Left ventricle myocardium inferior (tissue), 1 donor: ENCODE measurements at regions not wholly inside any gene's neighbourhood (a gene's known extent, or its start where the extent isn't known, plus 50 kb on each side); places are given as distances from the start of the nearest gene placed in this dataset.

ENCODE experiments used
- DNase-seq: peaks from one replicate; pipeline ENCODE4 v3.0.0-alpha.2; 2020
- H3K27ac ChIP-seq: fragments of 200-600 bp; replicated peaks from 2 replicates; pipeline ENCODE4 v1.8.0; 2021
- H3K27me3 ChIP-seq: fragments of 200-600 bp; 2 replicates; pipeline ENCODE4 v1.8.0; 2021; ENCODE audit warnings: low read depth
- H3K36me3 ChIP-seq: fragments of 200-600 bp; 2 replicates; pipeline ENCODE4 v1.8.0; 2021
- H3K4me1 ChIP-seq: fragments of 200-600 bp; 2 replicates; pipeline ENCODE4 v1.8.0; 2021
- H3K4me3 ChIP-seq: fragments of 200-600 bp; 2 replicates; pipeline ENCODE4 v1.8.0; 2021; ENCODE audit warnings: mild to moderate bottlenecking, moderate library complexity
- H3K9me3 ChIP-seq: fragments of 200-600 bp; replicated peaks from 2 replicates; pipeline ENCODE4 v1.8.0; 2021
- CTCF ChIP-seq: fragments of 200-600 bp; IDR thresholded peaks from 2 replicates; pipeline ENCODE4 v1.8.0; 2021; ENCODE audit warnings: antibody characterized with exemption, mild to moderate bottlenecking, borderline replicate concordance
- intact Hi-C: fragments of 100-400 bp; cut with micrococcal nuclease; formaldehyde crosslinking; loops from one replicate; pipeline ENCODE4 v1.11.0; 2022
- donor health status: DM: no; HTN: yes; CAD: no; lungs with severe emphysema.

- intact Hi-C loops, result no loop called here
- Histone ChIP-seq H3K27ac (no peak overlapping the region), H3K9me3 (no peaks in the 10 kb centered on the region), H3K4me1 (no peaks in the 10 kb centered on the region), H3K36me3 (no peaks in the 10 kb centered on the region), H3K4me3 (no peak overlapping the region), H3K27me3 (peaks cover 40% of the 10 kb centered on the region)
- no peak for DNase-seq
- TF ChIP-seq CTCF, result no peak
These were observed 960.3 kb downstream of the VRK1 start for GRCh38 chr14:97757491-97757890.

GRCh38 chr14:97760050-97760449 lies 962.9 kb downstream of the VRK1 start:
- TF ChIP-seq CTCF, result no peak
- H3K27me3 ChIP-seq, result peaks cover 36% of the 10 kb centered on the region
- H3K27ac ChIP-seq, result no peak overlapping the region
- no peaks in the 10 kb centered on the region for H3K36me3 ChIP-seq
- DNase-seq, result no peak
- no peaks in the 10 kb centered on the region for H3K4me1 ChIP-seq
- no peak overlapping the region for H3K4me3 ChIP-seq
- H3K9me3 ChIP-seq, result no peaks in the 10 kb centered on the region
- intact Hi-C loops, result no loop called here

- Histone ChIP-seq H3K9me3 (no peaks in the 10 kb centered on the region), H3K27ac (no peak overlapping the region), H3K4me1 (no peaks in the 10 kb centered on the region), H3K27me3 (peaks cover 24% of the 10 kb centered on the region), H3K4me3 (no peak overlapping the region), H3K36me3 (no peaks in the 10 kb centered on the region)
- no peak for TF ChIP-seq CTCF
- intact Hi-C loops, result no loop called here
- DNase-seq, result no peak
These were observed 965.2 kb downstream of the VRK1 start for GRCh38 chr14:97762386-97762785.

GRCh38 chr14:97771340-97772045 lies 974.3 kb downstream of the VRK1 start:
- peaks cover 7% of the 10 kb centered on the region for H3K27me3 ChIP-seq
- no peak overlapping the region for H3K27ac ChIP-seq
- no peak for DNase-seq
- H3K36me3 ChIP-seq, result no peaks in the 10 kb centered on the region
- no peaks in the 10 kb centered on the region for H3K4me1 ChIP-seq
- no peak for TF ChIP-seq CTCF
- H3K9me3 ChIP-seq, result no peaks in the 10 kb centered on the region
- intact Hi-C loops, result no loop called here
- no peak overlapping the region for H3K4me3 ChIP-seq

GRCh38 chr14:97773598-97773997 lies 976.4 kb downstream of the VRK1 start:
- intact Hi-C loops, result no loop called here

More at GRCh38 chr14:97773598-97773997, 976.4 kb downstream of the VRK1 start:
- Histone ChIP-seq H3K4me3 (no peak overlapping the region), H3K9me3 (no peaks in the 10 kb centered on the region), H3K27ac (no peak overlapping the region), H3K36me3 (no peaks in the 10 kb centered on the region), H3K27me3 (peaks cover 21% of the 10 kb centered on the region), H3K4me1 (no peaks in the 10 kb centered on the region)
- no peak for DNase-seq
- TF ChIP-seq CTCF, result no peak
